Stimulated activated CD4-positive, alpha-beta T cell treated with anti-CD3 and anti-CD28 coated beads, Interleukin-15, amount 100 ng/mL, for 48 hours (primary cell): ENCODE measurements at regions not wholly inside any gene's neighbourhood (a gene's known extent, or its start where the extent isn't known, plus 50 kb on each side); places are given as distances from the start of the nearest gene placed in this dataset.

Experiments used
- DNase-seq, 2 donors: peaks; one replicate each; pipeline ENCODE4 v3.0.0-alpha.2; 2020; ENCODE audit warnings: low read depth in 2 of 2

DNA sequence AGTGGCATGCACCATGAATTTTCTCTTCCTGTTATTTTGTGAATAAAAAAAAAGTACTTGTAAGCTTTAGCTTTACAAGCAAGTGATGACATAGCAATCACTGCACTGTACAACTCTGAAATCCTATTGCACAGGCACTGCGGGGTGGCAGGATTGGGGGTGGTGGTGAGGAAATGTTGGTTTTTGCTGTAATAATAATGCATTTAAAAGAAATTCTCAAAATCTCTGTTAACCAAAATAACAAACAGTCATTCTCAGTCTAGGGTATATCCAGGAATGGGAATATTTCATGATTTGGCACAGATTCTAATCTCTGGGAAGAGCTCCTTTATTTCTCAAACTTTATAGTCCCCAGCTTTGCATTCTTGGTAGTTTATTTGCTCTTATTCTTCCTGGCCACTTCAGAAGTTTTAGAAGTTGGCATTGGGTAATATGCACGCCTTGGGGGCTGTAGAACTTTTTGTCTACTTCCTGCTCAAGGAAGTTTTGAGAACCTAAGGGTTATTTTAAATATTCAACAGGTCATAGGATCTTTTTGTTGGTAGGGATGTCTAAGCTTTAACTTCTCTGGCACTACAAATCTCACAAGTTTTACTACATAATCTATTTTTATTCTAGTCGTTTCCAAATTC is 353.0 kb upstream of the KLF12 start:
- DNase-seq = no peak

DNA sequence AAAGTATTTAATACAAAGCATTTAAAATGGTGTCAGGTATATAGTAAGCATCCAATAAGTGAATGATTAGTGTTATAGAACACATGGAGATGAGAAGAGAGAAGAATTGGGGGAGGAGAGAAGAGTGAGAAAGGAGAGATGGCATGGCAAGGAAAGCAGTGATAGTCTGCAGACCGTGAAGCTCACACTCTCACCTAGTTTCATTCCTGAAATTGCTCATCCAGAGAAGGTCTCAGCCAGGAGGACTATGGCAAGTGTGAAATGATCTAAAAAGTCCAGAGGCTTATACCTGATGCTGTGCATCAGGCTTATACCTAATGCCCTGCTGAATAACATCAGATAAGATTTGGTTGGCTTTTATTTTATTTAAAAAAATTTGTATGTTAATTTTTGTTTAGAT is 351.6 kb upstream of the KLF12 start:
- DNase-seq = no peak

DNA sequence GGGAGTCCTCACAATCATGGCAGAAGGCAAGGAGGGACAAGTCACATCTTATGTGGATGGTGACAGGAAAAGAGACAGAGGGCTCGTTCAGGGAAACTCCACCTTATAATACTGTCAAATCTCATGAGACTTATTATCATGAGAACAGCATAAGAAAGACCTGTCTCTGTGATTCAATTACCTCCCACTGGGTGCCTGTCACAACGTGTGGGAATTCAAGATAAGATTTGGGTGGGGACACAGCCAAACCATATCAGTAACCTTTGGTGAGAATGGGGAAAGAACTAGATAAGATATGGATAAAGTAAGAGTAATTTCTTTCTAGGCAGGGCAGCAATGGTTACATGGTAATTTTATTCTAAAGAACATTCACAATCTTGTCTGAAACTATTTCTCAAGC is 344.9 kb upstream of the KLF12 start:
- no peak for DNase-seq

DNA sequence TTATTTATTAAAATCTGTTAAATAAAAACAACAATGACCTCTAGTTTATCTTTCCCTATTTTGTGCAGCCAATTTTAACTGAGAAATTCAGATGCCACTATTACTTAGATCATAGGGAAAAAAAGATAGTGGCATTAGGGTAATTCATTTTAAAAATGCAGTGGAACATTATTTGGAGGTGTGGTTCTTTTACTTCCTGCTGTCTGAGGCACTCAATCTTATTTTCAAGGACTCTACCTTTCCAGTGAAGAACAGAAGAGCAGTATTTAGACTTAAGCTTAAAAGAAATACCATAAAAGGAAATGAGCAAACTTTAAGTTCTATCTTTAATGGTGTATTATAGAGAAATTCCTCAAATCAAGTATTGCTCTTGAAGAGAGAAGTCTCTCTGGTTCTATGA is 342.6 kb upstream of the KLF12 start:
- DNase-seq = no peak

DNA sequence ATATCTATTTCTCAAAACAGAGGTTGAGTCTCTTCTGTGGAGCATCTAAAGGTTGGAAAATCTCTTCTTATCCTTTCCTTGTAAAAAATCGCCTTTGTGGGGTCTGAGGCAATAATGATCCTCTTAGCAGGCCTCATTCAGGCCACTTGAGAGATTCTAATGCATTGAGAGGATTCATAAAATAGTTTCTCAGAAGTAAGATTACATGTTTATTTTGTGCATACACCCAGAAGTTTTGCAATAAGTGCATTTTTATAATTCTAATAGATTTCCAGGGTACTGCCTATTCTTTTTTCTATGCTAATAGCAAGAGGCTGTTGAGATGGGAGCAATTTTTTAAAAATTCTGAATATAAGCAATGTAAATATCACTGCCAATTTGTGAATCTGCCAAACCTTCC is 342.2 kb upstream of the KLF12 start:
- DNase-seq = no peak

DNA sequence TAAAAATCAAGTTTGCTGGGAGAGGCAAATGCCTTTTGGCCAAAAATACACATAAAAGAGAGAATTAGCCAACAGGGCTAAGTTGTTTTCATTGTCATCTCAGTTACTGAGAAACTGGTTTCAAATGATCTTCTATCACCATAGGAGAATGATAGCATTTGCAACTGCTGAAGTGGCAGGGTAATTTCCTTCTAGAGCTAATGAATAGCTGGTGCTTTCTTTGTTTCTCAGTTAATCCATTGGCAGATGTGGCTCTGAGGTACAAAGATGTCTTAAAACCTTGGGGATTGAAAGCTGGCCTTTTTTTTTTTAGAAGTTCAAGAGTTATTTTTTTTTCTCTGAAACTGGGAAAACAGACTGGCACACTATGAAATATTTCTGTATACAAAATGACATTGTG is 332.7 kb upstream of the KLF12 start:
- DNase-seq = no peak

DNA sequence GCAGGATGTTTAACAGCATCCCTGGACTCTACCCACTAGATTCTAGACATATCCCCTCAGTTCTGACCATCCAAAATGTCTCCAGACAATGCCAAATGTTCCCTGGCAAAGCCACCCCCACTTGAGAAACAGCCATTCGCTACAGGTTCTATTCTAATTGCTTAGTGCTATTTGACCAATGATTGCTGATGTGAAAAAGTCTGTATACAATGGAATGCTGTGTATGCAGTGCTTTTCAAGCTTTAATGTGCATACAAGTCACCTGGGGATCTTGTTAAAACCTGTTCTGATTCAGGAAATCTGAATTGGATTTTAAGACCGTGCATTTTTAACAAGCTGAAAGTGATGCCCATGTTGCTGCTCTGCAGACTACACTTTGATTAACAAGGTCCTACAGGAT is 331.8 kb upstream of the KLF12 start:
- no peak for DNase-seq

DNA sequence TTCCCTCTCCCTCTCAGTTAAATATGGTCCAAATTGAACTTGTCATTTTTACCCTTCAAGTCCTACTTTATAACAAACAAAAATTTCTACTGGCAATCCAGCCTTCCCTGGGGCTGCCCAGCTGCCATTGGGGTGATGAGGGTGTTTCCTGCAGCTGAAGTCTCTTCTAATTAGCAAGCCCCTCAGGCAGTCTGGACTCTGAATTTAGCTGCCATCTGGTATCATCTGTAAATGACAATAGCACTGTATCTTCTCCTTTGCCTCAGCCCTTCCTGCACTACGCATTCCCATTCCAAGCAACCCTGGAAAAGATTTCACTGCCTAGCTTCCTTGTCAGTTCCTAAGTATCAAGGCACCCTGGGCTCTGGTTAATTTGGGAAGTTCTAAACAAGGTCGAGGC is 331.1 kb upstream of the KLF12 start:
- no peak for DNase-seq

DNA sequence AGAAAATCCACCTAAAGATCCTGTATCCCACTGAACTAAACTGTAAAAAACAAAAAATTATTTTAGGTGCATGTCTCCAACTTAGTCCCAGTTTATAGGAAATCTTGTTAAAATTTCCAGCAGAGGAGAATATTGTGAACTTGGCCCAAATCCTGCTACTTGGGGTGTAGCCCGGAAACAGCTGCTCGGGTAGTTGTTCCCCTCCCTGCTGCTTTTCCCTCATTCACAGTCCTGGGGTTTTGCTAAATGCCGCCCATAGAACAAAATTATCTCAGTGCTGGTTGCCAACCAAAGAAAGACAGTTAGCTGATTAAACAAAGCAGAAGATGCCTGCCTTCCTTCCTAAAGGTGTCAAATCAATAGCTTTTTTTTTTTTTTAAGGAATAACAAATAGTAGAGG is 330.5 kb upstream of the KLF12 start:
- no peak for DNase-seq

DNA sequence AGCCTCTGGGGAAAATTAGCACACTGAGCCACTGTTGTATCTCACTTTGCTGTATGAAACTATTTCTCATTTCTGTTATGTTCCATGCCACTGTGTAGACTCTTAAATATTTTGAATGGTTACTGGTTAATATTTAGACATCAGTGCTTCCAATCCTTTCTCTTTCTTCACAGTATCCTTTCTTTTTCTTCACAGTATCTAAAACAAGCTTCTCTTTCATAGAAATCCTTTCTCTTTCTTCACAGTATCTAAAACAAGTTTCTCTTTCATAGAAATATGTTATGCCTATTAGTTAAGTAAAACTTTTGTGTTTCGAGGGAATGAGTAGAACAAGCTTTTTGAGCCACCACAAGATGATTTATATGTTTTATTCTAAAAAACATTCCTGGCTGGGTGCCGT is 326.8 kb upstream of the KLF12 start:
- DNase-seq = no peak

DNA sequence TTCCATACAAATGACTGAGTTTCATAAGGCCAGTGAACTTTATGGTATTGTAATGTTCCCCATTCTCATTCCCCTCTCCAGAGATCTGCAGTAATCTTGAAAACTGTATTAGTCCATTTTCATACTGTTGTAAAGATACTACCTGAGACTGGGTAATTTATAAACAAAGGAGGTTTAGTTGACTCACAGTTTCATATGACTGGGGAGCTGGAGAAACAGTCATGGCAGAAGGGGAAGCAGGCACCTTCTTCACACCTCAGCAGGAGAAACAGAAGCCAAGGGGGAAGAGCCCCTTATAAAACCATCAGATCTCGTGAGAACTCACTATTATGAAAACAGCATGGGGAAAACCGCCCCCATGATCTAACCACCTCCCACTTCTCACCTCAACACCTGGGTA is 318.7 kb upstream of the KLF12 start:
- no peak for DNase-seq

DNA sequence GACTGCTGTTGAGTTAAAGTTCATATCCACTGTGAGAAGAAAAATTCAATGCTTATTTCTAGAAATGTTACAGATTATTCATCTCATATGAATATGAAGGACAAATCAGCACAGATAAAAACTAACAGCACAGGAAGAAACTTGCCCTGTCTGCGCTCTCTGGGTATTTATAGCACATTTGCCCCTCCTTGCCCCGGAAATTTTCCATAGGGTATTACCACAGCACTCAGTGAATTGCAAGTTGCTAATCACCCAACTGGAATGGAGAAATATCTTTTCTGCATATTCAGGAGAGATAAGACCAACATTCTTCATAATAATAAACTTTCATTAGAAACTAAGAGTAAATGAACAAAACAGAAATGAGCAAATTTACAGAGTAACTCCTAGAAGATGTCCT is 318.0 kb upstream of the KLF12 start:
- DNase-seq = no peak

DNA sequence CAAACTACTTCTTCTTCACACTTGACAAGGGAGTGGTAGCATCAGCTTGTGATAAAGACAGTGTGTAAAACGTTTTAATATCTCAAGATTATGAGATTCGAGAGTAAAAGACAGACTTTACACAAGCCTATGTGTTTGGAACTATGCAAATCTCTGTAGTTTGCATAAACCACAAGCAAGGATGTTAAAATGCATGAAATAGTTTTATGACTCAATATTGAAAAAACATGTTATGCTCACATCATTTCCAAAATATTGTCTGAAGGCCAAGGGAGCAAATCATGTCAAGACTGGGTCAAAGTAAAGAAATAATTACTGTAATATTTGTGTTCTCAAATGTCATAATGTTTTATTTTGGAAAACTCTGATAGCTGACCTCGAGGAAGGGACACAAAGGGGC is 316.8 kb upstream of the KLF12 start:
- DNase-seq = no peak

DNA sequence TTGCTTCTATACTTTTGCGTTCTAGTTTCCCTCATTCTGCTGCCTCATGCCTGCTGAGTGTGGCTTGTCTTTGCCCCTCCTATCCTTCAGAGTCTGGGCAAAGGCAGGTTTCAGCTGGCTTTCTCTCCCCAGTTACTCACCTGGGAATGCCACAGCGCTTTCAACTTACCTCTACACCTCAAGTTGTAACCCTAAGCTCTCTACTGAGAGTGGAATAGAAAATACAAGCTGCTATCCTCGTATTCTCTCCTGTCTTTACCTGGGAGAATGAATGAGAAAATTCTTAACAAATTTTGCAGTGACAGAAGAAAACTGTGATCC is 316.3 kb upstream of the KLF12 start:
- no peak for DNase-seq

DNA sequence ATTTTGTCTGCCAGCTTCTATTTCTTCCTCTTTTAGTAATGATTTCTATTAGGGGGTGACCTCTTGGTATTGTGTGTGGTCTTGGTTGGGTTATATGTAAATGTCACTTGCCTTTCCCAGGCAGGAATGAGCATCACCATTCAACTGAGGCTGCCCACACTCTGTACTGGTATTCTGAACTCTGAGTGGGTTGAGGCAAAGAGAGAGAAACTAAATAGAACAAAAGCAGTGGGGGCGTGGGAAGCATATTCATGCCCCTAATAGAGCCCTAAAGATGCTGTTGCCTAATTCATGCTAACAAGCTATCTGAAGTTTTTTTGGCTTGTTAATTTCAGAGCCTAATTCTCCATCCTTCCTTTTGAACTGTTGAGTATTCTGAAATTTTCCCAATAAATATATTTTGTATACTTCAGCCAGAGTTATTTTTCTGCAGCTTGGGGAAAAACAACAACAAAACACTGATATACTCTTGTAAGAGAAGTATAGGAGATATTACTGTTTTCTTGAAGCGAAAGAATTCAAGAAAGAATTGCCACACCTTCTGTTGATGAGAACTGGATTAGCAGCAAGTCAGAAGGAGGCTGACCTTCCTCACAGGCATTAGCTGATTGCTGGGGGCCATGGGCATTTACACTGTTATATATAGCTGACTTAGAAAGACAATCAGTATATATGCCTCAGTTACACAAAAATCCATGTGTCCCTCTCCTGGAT is 315.8 kb upstream of the KLF12 start:
- no peak for DNase-seq

DNA sequence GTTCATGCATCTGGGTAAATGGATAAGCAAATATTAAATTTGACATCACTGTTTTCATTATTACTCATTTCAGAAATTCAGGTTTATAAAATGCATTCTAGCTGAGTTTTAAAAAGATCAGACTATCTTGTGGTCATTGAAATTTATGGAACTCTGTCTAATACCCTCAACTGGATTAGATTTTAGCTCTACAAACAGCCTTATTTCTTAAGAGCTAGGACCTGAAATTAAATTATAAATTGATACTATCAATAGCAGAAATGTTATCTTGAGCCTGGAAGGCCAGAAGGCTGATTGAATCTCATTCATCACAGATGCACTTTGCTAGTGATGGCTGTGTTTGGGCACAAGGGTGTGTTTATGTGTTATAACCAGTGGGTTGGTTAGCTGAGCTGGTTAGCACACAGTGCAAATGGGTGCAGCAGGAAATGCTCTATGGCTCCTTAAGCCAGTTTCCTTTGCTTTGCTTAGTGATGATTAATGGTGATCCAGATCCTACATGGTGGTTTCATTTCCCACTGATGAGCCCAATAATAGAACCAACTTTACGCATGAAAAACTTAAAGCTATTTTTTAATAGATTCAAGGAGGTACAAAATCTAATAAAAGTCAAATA is 310.8 kb upstream of the KLF12 start:
- DNase-seq = no peak

DNA sequence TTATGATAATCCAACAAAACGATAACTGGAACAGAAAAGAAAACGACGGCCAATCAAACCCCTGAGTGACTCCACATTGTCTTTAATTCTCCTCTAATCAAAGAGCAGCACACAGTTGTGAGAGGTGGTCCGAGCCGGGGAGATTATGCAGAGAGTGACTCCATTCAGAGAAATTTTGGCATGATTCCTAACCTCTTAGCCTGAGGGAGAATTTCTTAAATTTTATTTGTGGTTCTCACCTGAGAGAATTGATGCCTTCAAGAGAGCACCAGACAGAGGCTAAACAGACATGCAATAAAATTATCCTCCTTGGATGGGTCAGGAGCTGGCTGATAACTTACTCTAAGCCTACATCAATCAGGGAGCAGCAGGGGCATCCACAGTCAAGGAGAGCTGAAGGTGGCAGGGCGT is 310.0 kb upstream of the KLF12 start:
- no peak for DNase-seq

DNA sequence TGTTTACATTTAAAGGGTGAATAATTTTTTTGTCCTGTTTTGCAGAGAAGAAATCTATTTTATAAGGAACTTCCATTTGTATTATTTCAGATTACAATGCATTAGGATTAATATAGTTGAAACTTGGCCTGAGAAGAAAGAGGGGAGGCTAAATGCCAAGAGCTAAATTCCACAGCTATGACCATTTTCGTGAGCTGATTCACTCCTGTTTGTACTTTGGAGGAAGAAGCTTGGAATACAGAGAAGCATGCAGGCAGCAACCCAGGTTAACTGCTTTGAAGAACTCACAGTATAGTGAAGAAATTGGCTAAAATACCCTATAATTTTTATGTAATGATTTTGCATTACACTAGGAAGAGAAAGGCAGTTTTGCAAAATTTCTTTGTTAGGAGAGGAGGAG is 309.4 kb upstream of the KLF12 start:
- DNase-seq = no peak

DNA sequence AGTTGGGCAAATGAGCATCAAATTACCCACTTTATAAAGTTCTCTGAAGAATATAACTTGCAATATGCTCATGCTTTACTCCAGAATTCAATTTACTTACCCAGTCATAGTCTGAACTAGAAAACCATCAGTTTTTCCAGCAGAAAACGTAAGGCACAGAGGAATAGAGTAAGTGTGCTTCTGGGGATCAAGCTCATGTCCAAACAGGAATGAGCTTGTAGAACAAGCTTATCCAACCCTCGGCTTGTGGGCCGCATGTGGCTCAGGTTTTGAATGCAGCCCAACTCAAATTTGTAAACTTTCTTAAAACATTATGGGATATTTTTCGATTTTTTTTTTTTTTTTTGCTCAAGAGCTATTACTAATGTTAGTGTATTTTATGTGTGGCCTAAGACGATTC is 308.5 kb upstream of the KLF12 start:
- DNase-seq = no peak

DNA sequence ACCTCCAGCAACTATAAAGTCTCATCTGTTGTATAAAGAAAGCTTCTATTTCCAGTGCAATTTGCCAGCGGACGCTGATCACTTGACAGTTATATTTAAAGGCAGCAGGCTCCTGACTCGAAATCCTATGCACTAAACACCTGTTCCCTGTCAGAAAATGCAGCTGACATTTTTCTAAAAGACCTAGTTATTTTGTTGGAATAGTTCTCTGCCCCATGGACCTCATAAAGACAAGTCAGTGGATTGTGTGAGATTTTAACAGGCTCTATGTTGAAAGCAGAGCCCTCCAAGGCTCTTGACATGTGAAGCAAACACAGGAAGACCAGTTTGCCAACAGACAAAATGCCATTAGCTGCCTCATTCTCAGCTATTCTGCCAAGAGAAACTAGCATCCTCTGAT is 304.7 kb upstream of the KLF12 start:
- no peak for DNase-seq

DNA sequence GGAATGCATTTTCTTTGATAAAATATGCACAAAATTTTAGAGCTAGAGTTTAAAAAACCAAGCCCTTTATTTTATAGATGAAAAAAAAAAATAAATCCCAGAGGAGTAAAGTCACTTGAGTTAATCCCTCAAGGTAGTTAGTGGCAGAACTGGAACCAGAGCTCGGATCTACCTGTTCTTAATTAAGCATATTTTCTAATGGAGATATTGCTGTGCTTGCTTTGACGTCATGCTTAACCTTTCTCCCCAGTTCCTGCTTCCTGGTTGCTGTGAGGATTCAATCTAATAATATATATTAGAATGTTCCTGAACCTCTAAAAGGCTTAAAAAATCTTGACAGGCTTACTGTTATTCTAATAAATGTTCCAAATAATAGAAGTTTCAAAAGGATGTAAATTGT is 300.6 kb upstream of the KLF12 start:
- no peak for DNase-seq

DNA sequence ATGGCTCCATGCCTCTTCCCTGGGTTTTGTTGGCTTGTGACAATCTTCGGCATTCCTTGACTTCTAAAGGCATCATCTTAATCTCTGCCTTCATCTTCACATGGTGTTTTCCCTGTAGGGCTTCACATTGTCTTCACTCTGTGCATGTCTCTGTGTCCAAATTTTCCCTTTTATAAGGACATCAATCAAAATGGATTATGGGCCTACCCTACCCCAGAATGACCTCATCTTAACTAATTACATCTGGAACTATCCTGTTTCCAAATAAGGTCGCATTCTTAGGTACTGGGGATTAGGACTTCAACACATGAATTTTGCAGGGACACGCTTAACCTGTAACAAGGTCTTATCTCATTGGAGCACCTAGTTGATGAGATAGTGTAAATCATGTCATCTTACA is 290.3 kb upstream of the KLF12 start:
- DNase-seq = no peak

DNA sequence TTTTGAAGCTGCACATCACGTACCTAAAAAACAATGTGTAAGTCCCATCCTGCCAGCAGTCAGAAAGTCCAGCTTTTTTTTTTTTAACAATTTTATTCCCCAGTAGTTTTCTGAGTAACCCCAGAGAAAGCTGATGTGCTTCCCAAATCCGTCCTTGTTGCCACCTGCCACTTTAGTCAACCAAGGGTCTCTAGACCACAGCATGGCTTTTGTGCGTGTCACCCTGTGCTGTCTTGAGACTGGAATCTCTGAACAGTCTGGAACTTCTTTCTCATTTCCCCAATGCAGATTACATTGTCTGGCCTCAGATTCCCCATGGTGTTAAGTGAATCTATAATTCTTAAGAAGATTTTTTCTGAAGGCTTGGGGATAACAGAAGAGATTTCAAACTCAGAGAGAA is 289.2 kb upstream of the KLF12 start:
- no peak for DNase-seq

DNA sequence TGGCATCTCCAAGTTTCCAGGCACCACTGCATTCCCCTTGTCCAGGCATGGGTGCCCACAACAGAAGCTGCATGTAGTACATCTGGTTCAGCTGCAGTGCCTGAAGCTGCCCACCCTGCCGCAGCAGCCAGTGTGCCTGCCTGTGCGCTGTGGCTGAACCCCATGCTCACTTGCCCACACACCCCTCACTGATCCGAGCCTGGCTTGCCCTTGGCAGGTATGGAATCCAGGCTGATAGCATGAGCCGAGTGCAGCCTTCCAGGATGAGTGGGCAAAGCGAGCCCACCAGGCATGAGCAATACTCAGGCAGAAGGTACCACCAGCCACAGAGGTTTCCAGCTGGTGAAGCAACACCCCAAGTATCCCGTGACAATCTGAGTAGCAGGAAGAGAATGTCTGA is 280.3 kb upstream of the KLF12 start:
- no peak for DNase-seq
